Activated CD4-positive, CD25-positive, alpha-beta regulatory T cell treated with anti-CD3 and anti-CD28 coated beads, Interleukin-2, amount 50 U/mL, for 16 hours (primary cell): ENCODE measurements at regions not wholly inside any gene's neighbourhood (a gene's known extent, or its start where the extent isn't known, plus 50 kb on each side); places are given as distances from the start of the nearest gene placed in this dataset.
"Not testable (repeated sequence)": the region's sequence is repeated elsewhere in the genome, so short reads cannot be mapped to it uniquely, and the experiment has no call there.

Experiments
- DNase-seq: peaks from one replicate; pipeline ENCODE4 v3.0.0-alpha.2; 2020; ENCODE audit warnings: low read depth, low spot score

GRCh38 chr10:87300163-87300562 lies 57.4 kb upstream of the NUTM2D start:
- DNase-seq, result not testable (repeated sequence)

- peak; percentile 1 for DNase-seq
Measured at GRCh38 chr10:87301466-87302115, 56.0 kb upstream of the NUTM2D start.

- not testable (repeated sequence) for DNase-seq
Measured at GRCh38 chr10:87302132-87302531, 55.4 kb upstream of the NUTM2D start.

- DNase-seq, result not testable (repeated sequence)
Measured at GRCh38 chr10:87303707-87304106, 53.8 kb upstream of the NUTM2D start.

GRCh38 chr10:87306681-87307080 lies 50.9 kb upstream of the NUTM2D start:
- DNase-seq, result not testable (repeated sequence)
